DMS 273 (cell line): ENCODE measurements at regions not wholly inside any gene's neighbourhood (a gene's known extent, or its start where the extent isn't known, plus 50 kb on each side); places are given as distances from the start of the nearest gene placed in this dataset.
A peak's percentile ranks its signal among the peaks of the same experiment; 100 is the strongest.

Experiments used
- DNase-seq: peaks from one replicate; lab custom pipeline; 2025; ENCODE audit not compliant: unreplicated experiment; lab: John Stamatoyannopoulos, UW

GRCh38 chr3:34851137-34851536 lies 788.2 kb upstream of the ARPP21 start:
- no peak for DNase-seq

DNA sequence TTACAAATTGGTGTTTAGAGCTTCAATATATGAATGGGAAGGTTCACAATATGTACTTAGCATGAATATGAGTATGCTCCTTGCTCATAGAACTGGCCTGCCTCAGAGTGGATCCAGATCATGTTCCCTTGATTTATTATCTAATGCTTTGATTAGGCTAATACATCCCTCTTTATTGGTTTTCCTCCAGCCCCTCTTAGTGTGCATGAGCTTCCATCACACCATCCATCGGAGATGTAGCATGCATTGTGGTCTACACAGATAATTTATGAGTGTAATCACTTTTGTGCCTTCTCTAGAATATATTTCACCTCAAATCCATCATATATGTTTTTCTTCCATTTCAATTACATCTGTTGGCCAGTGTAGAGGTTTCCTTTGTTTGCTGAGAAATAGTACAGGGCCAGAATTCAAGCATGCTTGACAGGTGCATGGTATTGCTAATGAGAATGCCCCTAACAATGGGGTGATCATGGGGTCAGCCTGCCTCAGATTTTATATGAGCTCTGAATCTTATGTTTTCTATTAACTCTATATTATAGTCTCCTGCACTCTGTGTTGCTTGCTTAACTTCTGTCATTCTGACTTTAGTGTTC lies 786.4 kb upstream of the ARPP21 start:
- DNase-seq, result no peak

GRCh38 chr3:34856081-34856947 lies 783.0 kb upstream of the ARPP21 start:
- DNase-seq, result no peak

DNA sequence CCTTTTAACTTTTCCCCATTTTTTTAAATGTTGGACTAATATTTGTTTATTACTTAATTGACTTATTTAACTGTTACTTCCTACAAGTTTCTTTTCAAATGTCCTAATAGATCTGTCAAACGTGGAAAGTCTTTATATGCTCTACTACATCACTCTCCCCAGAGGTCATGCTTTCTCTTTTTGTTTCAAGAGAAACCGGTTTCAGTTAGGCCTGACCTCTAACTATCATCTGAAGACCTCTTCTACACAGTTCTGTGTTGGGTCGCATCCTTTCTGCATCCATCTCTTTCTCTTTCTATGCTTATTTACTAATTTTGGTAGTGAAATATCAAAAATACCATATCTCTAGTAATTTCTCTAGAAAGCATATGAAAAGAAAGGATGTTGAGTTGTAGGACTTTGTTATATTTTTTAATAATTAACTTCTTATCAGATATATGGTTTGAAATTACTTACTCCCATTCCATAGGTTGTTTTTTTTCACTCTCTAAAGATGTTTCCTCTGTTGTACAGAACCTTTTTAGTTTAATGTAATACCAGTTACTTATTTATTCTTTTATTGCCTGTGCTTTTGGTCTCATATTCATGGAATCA lies 781.2 kb upstream of the ARPP21 start:
- no peak for DNase-seq

DNA sequence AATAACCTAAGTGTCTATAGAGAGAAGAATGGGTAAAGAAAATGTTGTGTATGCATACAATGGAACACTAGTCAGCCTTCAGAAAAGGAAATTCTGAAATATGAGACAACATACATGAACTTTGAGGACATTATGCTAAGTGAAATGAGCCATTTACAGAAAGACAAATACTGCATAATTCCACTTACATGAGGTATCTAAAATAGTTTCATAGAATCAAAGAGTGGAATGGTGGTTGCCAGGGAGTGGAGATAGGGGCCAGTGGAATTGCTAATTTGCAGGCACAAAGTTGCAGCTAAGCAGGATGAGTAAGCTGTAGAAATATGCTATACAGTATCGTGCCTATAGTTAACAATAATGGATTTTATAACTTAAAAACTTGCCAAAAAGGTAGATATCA lies 779.6 kb upstream of the ARPP21 start:
- no peak for DNase-seq

GRCh38 chr3:34862456-34862855 lies 776.9 kb upstream of the ARPP21 start:
- DNase-seq, result no peak

GRCh38 chr3:34863485-34863884 lies 775.8 kb upstream of the ARPP21 start:
- DNase-seq, result no peak

GRCh38 chr3:34864011-34864410 lies 775.3 kb upstream of the ARPP21 start:
- DNase-seq, result no peak

GRCh38 chr3:34865346-34865745 lies 774.0 kb upstream of the ARPP21 start:
- no peak for DNase-seq

- no peak for DNase-seq
Measured at GRCh38 chr3:34868935-34869334, 770.4 kb upstream of the ARPP21 start.

DNA sequence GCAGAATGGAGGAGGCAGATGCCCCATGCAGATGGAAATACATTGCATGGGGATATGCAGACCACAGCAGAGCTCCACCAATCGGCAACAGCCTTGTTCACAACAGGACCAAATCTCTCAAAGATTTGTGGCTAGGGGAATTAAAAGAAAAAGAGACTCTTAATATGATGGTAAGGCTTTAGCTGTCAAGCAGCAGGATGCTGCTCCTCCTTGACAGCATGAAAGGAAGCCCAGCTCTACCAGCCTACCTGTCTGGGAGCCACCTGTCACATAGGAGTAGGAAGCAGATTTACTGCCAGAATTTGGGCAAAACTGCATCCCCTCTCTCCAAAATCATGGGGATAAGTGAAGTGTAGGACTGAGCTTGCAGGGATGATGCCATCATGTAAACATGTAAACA lies 769.6 kb upstream of the ARPP21 start:
- no peak for DNase-seq

GRCh38 chr3:34872406-34872805 lies 766.9 kb upstream of the ARPP21 start:
- DNase-seq, result no peak

- DNase-seq, result no peak
Measured at GRCh38 chr3:34876997-34877396, 762.3 kb upstream of the ARPP21 start.

DNA sequence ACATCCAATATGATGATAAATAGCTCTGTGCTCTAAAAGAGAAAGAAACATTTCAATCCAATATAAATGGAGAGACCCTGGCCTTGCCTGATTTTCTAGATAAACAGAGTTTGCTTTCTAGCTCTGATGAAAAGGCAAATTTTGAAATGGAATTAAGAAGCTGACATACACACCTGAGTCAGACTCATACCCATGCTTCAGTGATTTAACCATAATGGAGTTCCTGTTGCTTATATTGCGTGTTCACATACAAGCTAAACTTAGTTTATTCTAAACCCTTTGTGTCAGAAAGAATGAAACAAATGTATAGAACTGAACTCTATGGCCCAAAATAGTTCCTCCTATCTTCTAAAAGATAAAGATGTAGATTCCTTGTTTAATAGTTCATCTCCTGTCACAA lies 760.8 kb upstream of the ARPP21 start:
- DNase-seq, result no peak

DNA sequence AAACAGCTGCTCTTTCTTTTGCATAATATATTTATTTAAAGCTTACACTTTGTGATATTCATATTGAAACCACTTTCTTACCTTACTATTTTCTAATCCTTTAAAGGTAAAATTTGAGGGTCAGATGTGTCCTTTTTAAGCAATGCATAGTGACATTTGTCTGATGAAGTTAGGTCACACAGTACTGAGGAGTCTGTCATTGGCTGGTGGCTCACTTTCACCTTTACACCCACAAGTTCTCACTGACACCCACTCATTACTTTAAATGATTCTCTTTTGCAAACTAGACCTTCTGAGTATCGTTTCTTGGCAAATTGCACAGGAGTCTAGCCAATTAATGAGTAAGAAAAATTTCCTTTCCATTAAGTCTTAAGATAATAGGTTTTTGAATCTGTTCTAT lies 758.3 kb upstream of the ARPP21 start:
- DNase-seq, result no peak

- peak; percentile 61 for DNase-seq
Measured at GRCh38 chr3:34882764-34883163, 756.6 kb upstream of the ARPP21 start.

DNA sequence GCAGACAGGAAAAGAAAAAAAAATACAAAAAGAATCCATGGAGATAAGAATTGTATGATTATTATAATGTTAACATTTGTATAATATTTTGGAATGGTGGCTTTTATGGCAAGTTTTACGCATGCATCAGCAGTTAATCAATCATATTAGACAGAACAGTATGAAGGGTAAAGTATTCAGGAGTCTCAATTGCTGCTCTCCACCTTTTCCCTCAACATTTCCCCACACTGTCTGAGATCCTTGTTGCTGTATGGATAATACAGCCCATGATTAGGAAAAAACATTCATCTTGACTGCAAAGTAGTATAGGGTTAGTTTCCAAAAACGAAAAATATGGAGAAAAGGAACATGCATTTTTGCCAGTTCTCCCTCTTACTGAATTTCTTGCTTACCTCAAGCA lies 755.3 kb upstream of the ARPP21 start:
- DNase-seq, result no peak

GRCh38 chr3:34886443-34886842 lies 752.9 kb upstream of the ARPP21 start:
- DNase-seq, result no peak

DNA sequence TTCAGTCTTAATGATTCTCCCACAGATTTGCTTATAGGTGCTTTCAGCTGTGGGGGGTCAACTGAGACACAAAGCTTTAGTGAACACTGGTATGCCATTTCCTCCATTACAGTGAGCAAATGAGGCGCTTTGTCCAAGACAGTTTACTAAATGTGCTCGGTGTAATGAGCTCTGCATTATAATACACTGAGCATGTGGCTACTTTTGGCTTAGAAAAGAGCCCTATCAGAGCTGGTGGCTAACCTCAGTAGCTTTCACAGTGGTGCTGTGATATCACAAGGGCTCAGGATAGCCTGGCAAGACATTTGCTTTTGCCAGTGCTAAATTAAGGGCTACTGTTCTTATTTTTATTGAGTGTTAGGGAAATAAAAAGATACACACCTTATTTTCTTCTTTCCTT lies 749.7 kb upstream of the ARPP21 start:
- no peak for DNase-seq

DNA sequence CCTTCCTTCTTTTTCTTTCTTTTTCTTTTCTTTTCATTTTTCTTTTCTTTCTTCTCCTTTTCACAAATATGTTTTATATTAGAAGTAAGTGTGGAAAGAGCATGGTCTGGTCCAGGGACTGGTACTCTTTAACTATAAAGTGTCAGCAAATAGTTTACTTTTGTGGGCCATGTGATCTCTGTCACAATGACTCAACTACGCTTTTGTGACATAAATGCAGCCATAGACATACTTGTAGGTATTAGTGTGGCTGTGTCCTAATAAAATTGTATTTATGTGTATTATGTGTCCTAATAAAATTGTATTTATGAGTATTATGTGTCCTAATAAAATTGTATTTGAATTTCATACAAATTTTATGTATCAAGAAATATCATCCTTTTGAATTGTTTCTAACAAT lies 749.1 kb upstream of the ARPP21 start:
- DNase-seq, result no peak

- no peak for DNase-seq
Measured at GRCh38 chr3:34891941-34892340, 747.4 kb upstream of the ARPP21 start.

DNA sequence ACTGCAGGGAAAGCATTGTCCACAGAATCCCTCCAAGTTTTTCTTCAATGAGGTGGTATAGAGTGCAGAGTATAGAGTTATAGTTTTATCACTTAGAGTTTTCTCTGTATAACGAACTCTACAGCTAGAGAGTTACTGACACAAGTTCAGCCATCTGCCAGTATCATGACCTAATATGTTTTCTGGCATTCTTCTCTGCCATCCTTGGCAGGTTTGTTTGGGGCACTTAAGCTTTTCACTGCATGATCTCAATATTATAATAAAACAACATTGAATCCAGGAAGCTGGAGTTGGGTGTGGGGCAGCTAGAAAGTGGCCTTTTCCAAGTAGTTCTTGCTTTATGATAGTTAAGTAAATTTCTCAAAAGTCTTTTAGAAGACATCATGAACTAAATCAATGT lies 743.5 kb upstream of the ARPP21 start:
- peak; percentile 20 for DNase-seq
